22Rv1 (cell line): ENCODE measurements at regions not wholly inside any gene's neighbourhood (a gene's known extent, or its start where the extent isn't known, plus 50 kb on each side); places are given as distances from the start of the nearest gene placed in this dataset.
"Not testable (repeated sequence)": the region's sequence is repeated elsewhere in the genome, so short reads cannot be mapped to it uniquely, and the experiment has no call there.

ENCODE experiments used
- CTCF ChIP-seq: fragments of 450-650 bp; IDR thresholded peaks from 2 replicates; pipeline ENCODE4 v1.5.1; 2017; ENCODE audit warnings: mild to moderate bottlenecking
- ZFX ChIP-seq: fragments of 450-650 bp; IDR thresholded peaks from 2 replicates; pipeline ENCODE4 v1.6.1; 2017; ENCODE audit warnings: antibody characterized with exemption, borderline replicate concordance

DNA sequence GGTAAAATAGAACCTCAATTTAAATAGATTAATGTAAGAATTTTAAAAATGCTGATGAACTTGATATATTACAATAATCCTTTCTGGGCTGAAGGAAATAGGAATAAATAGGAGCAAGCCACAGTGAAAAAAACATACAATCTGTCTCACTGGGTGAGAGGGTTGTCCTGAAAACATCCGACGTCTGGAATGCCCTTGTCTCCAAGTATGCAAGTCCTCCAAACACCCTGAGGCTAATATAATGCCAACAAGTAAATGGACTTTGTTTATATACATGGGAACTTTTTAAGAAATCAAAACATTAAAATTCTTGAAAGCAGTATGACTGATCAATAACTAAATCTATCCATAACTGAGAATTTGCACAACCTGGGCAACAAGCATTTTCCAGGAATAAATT lies 97.4 kb downstream of the ZNF716 start:
- not testable (repeated sequence) for TF ChIP-seq CTCF, ZFX
